BJ (cell line): ENCODE measurements at regions not wholly inside any gene's neighbourhood (a gene's known extent, or its start where the extent isn't known, plus 50 kb on each side); places are given as distances from the start of the nearest gene placed in this dataset.

ENCODE experiments used
- CTCF ChIA-PET: fragments of 350-600 bp; formaldehyde crosslinking; extraction: SDS; loops from one replicate; lab custom pipeline; 2021; ENCODE audit warnings: antibody characterized with exemption, inconsistent platforms; lab: Yijun Ruan, JAX
- POLR2A ChIA-PET: fragments of 300-600 bp; sonication (Branson Sonifier 250); formaldehyde crosslinking; extraction: SDS; loops from one replicate; lab custom pipeline; 2021; ENCODE audit warnings: antibody characterized with exemption; lab: Charles Lee
- DNase-seq: peaks from one replicate; pipeline ENCODE4 v3.0.0-alpha.2; 2011; ENCODE audit warnings: low read depth
- H3K27me3 ChIP-seq: 2 replicates; pipeline ENCODE4 v1.6.0; 2011; ENCODE audit warnings: low read length; ENCODE audit not compliant: control insufficient read depth, insufficient read depth
- H3K36me3 ChIP-seq: 2 replicates; pipeline ENCODE4 v1.5.1; 2011; ENCODE audit warnings: low read length; ENCODE audit not compliant: control insufficient read depth, insufficient read depth
- H3K4me3 ChIP-seq: 2 replicates; pipeline ENCODE4 v1.5.1; 2011; ENCODE audit warnings: low read depth, mild to moderate bottlenecking, control low read depth, low read length
- TF ChIP-seq, protein P1 (sequence below): IDR thresholded peaks from 2 replicates; pipeline ENCODE4 v1.5.1; 2011; ENCODE audit warnings: low read depth, mild to moderate bottlenecking, control low read depth, inconsistent platforms, low read length, moderate library complexity; ENCODE audit not compliant: insufficient read depth

DNA sequence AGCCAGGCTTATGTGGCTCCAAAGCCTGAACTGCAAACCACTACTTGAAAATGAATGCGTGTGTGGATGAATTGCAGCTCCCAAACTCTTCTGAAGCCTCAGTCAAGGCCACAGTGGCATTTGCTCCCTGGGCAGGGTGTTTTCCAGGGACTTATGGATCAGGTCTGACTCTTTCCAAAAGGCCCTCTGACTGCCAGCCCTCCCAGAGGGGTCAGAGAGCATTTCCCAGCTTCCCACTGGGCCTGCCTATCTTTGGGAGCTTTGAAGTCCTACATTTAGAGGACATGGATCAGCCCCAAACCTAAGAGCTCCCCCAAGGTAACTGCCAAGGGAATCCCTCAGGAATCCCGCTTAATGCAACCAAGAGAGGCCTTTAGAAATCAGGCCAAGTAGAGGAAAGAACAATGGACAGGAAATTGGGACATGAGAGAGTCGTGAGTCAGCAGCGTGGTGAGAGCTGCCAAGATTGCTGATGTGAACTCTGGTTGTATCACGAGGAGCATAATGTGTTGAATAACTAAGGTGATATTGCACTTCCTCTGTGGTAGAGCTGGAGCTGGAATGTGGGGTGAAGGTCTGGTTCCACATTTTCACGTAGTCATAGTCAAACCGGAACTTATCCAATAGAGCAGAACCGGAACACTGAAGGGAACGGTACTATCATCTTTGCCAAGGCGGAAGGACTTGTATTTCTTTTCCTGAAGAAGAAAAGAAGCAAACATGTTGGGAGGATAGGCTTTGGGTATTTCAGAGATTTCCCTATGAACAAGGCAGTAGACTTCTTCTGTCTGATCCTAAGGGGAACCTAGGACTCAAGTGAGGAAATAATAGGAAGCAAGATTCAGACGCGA lies 99.4 kb upstream of the JUN start:
- POLR2A ChIA-PET: no interaction called here
- Histone ChIP-seq H3K27me3 (no peaks in the 10 kb centered on the region), H3K4me3 (no peak overlapping the region), H3K36me3 (no peaks in the 10 kb centered on the region)
- TF ChIP-seq, protein P1, sequence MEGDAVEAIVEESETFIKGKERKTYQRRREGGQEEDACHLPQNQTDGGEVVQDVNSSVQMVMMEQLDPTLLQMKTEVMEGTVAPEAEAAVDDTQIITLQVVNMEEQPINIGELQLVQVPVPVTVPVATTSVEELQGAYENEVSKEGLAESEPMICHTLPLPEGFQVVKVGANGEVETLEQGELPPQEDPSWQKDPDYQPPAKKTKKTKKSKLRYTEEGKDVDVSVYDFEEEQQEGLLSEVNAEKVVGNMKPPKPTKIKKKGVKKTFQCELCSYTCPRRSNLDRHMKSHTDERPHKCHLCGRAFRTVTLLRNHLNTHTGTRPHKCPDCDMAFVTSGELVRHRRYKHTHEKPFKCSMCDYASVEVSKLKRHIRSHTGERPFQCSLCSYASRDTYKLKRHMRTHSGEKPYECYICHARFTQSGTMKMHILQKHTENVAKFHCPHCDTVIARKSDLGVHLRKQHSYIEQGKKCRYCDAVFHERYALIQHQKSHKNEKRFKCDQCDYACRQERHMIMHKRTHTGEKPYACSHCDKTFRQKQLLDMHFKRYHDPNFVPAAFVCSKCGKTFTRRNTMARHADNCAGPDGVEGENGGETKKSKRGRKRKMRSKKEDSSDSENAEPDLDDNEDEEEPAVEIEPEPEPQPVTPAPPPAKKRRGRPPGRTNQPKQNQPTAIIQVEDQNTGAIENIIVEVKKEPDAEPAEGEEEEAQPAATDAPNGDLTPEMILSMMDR: no peak
- peak; percentile 81 for DNase-seq
- CTCF ChIA-PET: interaction anchor here (0.7 to 0.8 kb wide), 2 partner anchors 23 to 209 kb away, joined by 3 to 4 read pairs; no protein-coding TSS in a partner anchor

DNA sequence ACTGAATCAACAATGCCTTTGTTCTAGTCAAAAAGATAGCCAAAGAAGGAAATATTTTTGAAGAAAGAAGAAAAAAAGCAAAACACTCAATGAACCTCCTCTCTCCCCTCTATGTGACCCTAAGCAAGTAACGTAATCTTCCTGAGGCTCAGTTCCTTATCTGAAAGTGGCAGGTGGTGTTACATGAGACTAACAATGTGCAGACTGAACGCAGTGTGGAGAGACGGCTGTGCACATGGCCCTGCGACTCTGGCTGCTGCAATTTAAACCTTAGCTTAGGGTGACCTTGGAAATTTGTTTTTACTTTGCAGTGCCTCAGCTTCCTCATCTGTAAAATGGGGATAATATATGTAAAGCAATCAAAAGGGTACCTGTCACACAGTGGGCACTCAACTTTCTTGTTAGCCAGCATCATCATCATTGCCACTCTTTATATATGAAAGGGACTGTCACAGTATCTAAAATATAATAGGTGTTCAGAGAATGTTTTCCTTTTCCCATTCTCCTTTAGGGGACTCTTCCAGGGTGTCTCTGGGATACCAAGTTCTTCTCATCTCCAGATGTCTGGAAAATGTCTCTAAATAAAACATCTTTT lies 100.1 kb upstream of the JUN start:
- no peak for DNase-seq
- Histone ChIP-seq H3K4me3 (no peak overlapping the region), H3K27me3 (no peaks in the 10 kb centered on the region), H3K36me3 (no peaks in the 10 kb centered on the region)
- TF ChIP-seq, protein P1: no peak
- POLR2A ChIA-PET: no interaction called here
- CTCF ChIA-PET: no interaction called here

DNA sequence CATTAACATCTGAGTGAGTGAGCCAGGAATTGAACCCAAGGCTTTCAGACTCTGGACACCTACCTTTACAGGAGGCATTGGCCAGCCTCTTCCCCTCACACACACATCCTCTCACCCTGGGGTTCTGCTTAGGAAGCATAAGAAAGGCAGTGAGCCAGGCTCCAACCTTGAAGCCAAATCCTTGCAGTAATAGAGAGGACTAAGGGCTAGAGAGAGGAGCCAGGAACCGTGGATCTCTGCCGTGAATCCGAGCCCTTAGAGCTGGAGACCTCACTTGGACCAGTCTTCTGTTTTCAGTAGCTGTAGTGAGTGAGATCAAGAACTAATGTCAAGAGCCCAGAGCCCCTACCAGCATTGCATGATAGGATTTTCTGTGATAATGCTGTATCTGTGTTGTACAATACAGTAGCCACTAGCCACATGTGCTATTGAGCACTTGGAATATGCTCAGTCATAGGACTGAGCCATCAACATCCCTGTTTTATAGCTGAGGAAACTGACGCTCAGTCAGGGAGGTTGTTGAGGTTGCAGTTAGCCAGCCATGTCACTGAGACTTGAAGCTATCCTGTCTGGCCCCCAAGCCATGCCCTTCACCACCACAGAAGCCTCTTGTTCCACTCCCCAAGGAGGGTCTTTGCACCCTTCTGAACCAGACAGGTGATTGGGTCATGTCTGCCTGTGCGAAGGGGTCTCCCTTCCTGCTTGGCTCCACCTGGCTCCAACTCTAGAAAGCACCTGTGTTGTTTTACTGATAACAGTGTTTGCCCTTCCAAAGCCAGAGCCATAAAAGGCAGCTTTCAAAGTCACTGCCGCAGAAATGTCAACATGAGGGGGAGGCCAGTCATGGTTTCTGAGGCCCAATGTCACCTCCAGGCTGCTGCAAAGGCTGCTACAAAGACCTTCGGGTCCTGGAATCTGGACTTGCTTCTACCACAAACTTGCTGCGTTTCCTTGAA lies 101.1 kb upstream of the JUN start:
- no peak for DNase-seq
- H3K27me3 ChIP-seq: no peaks in the 10 kb centered on the region
- no peaks in the 10 kb centered on the region for H3K36me3 ChIP-seq
- CTCF ChIA-PET: no interaction called here
- POLR2A ChIA-PET: no interaction called here
- TF ChIP-seq, protein P1: no peak
- H3K4me3 ChIP-seq: no peak overlapping the region

DNA sequence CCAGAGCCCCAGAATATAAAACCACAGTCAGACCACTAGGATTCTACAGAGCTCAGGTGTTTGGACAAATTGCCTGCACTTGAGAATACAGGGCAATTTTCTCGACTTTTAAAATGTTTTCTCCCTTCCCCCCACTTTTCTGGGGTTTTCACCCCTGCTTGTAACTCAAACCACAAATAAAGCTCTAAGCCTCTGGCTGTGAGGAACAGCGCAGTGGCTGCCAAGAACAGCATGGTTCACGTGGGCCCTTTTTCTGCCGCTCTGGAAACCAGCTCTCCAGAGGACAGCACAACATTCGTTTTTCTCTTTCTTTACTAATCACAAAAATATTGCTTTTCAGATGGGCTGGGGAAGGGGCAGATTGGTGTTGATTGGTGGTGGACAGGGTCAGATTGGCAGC lies 102.2 kb upstream of the JUN start:
- Histone ChIP-seq H3K4me3 (no peak overlapping the region), H3K36me3 (no peaks in the 10 kb centered on the region), H3K27me3 (no peaks in the 10 kb centered on the region)
- TF ChIP-seq, protein P1: no peak
- ChIA-PET POLR2A (no interaction called here), CTCF (no interaction called here)
- DNase-seq: no peak
